ENCODE measurements at regions not wholly inside any gene's neighbourhood (a gene's known extent, or its start where the extent isn't known, plus 50 kb on each side); places are given as distances from the start of the nearest gene placed in this dataset.

DNA sequence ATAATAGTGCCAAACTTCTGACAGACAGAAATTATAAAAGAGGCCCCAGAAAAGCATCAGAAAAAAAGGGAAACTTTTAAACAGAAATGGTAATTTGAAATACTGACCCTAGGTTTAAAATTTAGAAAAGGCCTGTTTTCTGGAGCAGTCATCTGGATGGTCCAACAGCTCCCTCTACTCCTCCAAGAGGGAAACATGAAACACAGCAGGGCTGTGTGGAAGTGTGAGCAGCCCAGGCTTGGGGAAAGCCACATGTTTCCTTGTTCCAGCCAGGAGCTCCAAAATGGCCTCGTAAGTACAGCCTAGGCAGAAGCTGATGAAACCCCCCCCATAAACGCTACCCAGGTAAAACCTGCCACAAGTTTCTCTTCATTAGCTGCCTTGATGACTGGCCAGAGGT, 499.3 kb upstream of the ADAMTS16 start:
- Mint-ChIP-seq H3K4me3 (ENCODE audit: unreplicated experiment) (no peak overlapping the region), H3K4me1 (ENCODE audit: low read depth, unreplicated experiment) (peaks cover 12% of the 10 kb centered on the region), H3K36me3 (ENCODE audit: unreplicated experiment) (peaks cover 5% of the 10 kb centered on the region), H3K9me3 (ENCODE audit: unreplicated experiment) (peaks cover 4% of the 10 kb centered on the region), H3K27me3 (ENCODE audit: unreplicated experiment) (peaks cover under 1% of the 10 kb centered on the region), H3K27ac (ENCODE audit: unreplicated experiment) (no peak overlapping the region)
- TF ChIP-seq, protein P1, sequence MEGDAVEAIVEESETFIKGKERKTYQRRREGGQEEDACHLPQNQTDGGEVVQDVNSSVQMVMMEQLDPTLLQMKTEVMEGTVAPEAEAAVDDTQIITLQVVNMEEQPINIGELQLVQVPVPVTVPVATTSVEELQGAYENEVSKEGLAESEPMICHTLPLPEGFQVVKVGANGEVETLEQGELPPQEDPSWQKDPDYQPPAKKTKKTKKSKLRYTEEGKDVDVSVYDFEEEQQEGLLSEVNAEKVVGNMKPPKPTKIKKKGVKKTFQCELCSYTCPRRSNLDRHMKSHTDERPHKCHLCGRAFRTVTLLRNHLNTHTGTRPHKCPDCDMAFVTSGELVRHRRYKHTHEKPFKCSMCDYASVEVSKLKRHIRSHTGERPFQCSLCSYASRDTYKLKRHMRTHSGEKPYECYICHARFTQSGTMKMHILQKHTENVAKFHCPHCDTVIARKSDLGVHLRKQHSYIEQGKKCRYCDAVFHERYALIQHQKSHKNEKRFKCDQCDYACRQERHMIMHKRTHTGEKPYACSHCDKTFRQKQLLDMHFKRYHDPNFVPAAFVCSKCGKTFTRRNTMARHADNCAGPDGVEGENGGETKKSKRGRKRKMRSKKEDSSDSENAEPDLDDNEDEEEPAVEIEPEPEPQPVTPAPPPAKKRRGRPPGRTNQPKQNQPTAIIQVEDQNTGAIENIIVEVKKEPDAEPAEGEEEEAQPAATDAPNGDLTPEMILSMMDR (IDR thresholded peaks at IDR 0.05; ENCODE audit: partially characterized antibody, unreplicated experiment) = no peak
- DNase-seq = peak; percentile 38

DNA sequence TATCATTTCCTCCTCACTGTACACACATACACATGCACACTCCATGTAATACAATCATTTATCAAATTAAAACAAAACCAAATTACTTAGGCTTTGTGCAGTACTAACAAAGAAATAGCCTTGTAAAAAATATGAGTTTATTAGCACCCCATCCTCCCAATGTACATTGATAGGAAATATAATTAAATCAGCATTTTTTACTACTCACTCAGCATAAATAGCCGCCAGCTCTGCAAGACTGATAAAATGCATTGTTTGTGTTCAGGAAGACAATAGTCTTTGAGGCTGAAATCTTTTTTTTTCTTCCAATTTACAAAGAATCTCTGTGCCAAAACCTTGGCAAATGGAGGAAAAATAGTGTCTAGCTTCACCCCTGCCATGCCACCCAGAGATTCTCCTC, 497.6 kb upstream of the ADAMTS16 start:
- TF ChIP-seq, protein P1 (IDR thresholded peaks at IDR 0.05; ENCODE audit: partially characterized antibody, unreplicated experiment) = no peak
- Mint-ChIP-seq H3K4me3 (ENCODE audit: unreplicated experiment) (no peak overlapping the region), H3K36me3 (ENCODE audit: unreplicated experiment) (peaks cover 5% of the 10 kb centered on the region), H3K4me1 (ENCODE audit: low read depth, unreplicated experiment) (peaks cover 14% of the 10 kb centered on the region), H3K9me3 (ENCODE audit: unreplicated experiment) (peaks cover 3% of the 10 kb centered on the region), H3K27ac (ENCODE audit: unreplicated experiment) (no peak overlapping the region), H3K27me3 (ENCODE audit: unreplicated experiment) (peaks cover 1% of the 10 kb centered on the region)
- DNase-seq = no peak

DNA sequence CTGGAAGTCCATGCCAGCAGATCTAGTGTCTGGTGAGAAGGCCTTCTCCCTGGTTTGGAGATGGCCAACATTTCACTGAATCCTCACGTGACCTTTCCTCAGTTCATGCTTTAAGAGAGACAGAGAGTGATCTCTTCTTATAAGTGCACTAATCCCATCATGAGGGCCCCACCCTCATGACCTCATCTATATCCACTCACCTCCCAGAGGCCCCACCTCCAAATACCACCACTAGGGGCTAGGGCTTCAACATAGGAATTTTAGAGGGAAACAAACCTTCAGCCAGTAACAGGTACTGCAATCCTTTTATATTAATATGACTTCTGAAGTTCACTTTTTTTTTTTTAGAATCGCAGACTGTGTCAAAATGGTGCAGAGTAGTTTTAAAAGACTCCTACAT, 496.9 kb upstream of the ADAMTS16 start:
- Mint-ChIP-seq H3K9me3 (ENCODE audit: unreplicated experiment) (peaks cover 3% of the 10 kb centered on the region), H3K36me3 (ENCODE audit: unreplicated experiment) (peaks cover 5% of the 10 kb centered on the region), H3K27me3 (ENCODE audit: unreplicated experiment) (peaks cover 1% of the 10 kb centered on the region), H3K27ac (ENCODE audit: unreplicated experiment) (no peak overlapping the region), H3K4me3 (ENCODE audit: unreplicated experiment) (no peak overlapping the region), H3K4me1 (ENCODE audit: low read depth, unreplicated experiment) (peaks cover 14% of the 10 kb centered on the region)
- TF ChIP-seq, protein P1 (IDR thresholded peaks at IDR 0.05; ENCODE audit: partially characterized antibody, unreplicated experiment) = peak; percentile 49
- no peak for DNase-seq

DNA sequence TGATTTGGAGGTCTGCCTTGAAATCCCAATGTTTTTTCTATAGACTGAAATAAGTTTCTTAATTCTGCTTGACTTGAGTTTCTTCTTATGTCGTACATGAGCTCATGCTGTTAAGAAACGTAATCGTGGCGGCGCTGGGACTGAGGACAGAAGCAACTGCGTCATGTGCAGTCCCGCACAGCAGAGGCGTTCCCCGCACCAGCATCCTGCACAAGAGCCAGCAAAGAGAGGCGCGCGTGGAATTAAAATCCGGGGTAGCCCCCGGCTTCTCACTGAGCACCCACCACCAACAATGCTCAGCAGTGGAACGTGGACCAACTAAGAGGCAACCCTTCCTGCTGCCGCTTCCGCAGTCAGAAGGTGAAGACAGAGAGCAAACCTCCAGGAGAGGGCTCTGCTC, 496.2 kb upstream of the ADAMTS16 start:
- Mint-ChIP-seq H3K4me1 (ENCODE audit: low read depth, unreplicated experiment) (peaks cover 14% of the 10 kb centered on the region), H3K9me3 (ENCODE audit: unreplicated experiment) (peaks cover 3% of the 10 kb centered on the region), H3K27ac (ENCODE audit: unreplicated experiment) (no peak overlapping the region), H3K36me3 (ENCODE audit: unreplicated experiment) (peaks cover 5% of the 10 kb centered on the region), H3K27me3 (ENCODE audit: unreplicated experiment) (peaks cover 1% of the 10 kb centered on the region), H3K4me3 (ENCODE audit: unreplicated experiment) (no peak overlapping the region)
- DNase-seq = no peak
- TF ChIP-seq, protein P1 (IDR thresholded peaks at IDR 0.05; ENCODE audit: partially characterized antibody, unreplicated experiment) = no peak

DNA sequence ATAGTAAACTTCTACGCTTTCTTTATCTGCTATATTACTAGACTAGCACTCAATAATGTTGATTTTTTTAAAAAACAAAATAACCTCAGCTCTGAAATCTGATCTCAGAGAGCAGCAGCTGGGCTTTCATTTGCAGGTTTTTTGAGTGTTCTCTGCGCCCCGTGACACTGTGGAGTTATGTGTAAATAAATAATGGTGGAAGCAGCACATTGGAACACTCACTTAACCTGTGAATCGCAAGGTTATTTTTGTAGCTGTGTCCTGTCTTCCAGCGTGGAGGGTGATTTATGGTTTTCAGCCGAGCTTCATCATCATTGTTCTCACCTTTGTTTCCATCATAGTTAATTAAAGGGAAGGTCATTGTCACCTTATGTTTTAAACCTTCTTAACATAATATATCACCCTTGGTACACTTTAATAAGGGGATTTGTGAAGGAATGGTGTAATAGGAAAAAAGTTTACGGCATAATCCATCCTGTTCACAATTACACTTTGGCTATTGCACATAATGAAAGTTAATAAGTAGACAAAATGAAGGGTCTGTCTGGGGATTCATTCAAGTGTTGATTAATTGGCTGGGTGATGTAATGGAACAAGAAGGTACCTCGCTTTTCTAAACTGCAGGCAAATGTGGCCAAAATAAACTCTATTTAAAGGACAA, 493.3 kb upstream of the ADAMTS16 start:
- Mint-ChIP-seq H3K27ac (ENCODE audit: unreplicated experiment) (no peak overlapping the region), H3K36me3 (ENCODE audit: unreplicated experiment) (peaks cover 5% of the 10 kb centered on the region), H3K4me1 (ENCODE audit: low read depth, unreplicated experiment) (peaks cover 14% of the 10 kb centered on the region), H3K9me3 (ENCODE audit: unreplicated experiment) (peaks cover 3% of the 10 kb centered on the region), H3K4me3 (ENCODE audit: unreplicated experiment) (no peak overlapping the region), H3K27me3 (ENCODE audit: unreplicated experiment) (peaks cover 1% of the 10 kb centered on the region)
- TF ChIP-seq, protein P1 (IDR thresholded peaks at IDR 0.05; ENCODE audit: partially characterized antibody, unreplicated experiment) = no peak
- DNase-seq = no peak

All from glutamatergic neuron (in vitro differentiated cells).